A549 (cell line): ENCODE measurements at regions not wholly inside any gene's neighbourhood (a gene's known extent, or its start where the extent isn't known, plus 50 kb on each side); places are given as distances from the start of the nearest gene placed in this dataset.

ENCODE experiments used
- ATAC-seq, 2 experiments: fragments of 200-7000 bp in 1 of 2; fragments of >200 bp in 1 of 2; cut with Nextera tagmentation in 1 of 2; cut with Tn5 transposase in 1 of 2; 3 replicates each; pipeline versions ENCODE4 v1.8.0 to v1.9.1; 2018 to 2020; ENCODE audit warnings: mild to moderate bottlenecking in 1 of 2, moderate library complexity in 1 of 2
- CTCF ChIA-PET: fragments of 300-600 bp; sonication (Branson Sonifier 250); formaldehyde crosslinking; extraction: SDS; loops from one replicate; lab custom pipeline; 2021; ENCODE audit warnings: antibody characterized with exemption, inconsistent platforms; lab: Yijun Ruan, JAX
- POLR2A ChIA-PET: fragments of 350-600 bp; formaldehyde crosslinking; extraction: SDS; loops from one replicate; lab custom pipeline; 2021; ENCODE audit warnings: antibody characterized with exemption, inconsistent platforms; lab: Yijun Ruan, JAX
- DNase-seq, 2 experiments: peaks; one replicate each; pipeline versions ENCODE4 v3.0.0 to v3.0.0-alpha.2; 2011 to 2016; ENCODE audit warnings: low read depth in 1 of 2, low spot score in 1 of 2
- FAIRE-seq: peaks from 2 replicates; lab custom pipeline; 2011; peaks lifted over from hg19 to GRCh38; lab: Jason Lieb, UNC
- H3K27ac ChIP-seq, 2 experiments: fragments of >200 bp; sonication (Bioruptor Twin); formaldehyde crosslinking; 3 replicates each; pipeline ENCODE4 v1.5.1; 2016 to 2017
- H3K4me1 ChIP-seq: fragments of >200 bp; sonication (Bioruptor Twin); formaldehyde crosslinking; 3 replicates; pipeline ENCODE4 v1.6.1; 2016
- H3K4me2 ChIP-seq: fragments of >200 bp; sonication (Bioruptor Twin); formaldehyde crosslinking; 3 replicates; pipeline ENCODE4 v1.6.1; 2016
- H3K4me3 ChIP-seq: fragments of >200 bp; sonication (Bioruptor Twin); formaldehyde crosslinking; 3 replicates; pipeline ENCODE4 v1.5.1; 2016
- H3K9me3 ChIP-seq: fragments of >200 bp; sonication (Bioruptor Twin); formaldehyde crosslinking; 3 replicates; pipeline ENCODE4 v1.6.1; 2016
- ATOH8 ChIP-seq: fragments of 250-450 bp; sonication (Bioruptor Pico); IDR thresholded peaks from 2 replicates; pipeline ENCODE4 v1.5.0; 2020; ENCODE audit warnings: low read depth, mild to moderate bottlenecking, moderate library complexity
- BHLHE40 ChIP-seq: IDR thresholded peaks from 2 replicates; pipeline ENCODE4 v1.6.1; 2012; ENCODE audit warnings: low read depth, low read length, inconsistent platforms
- CBX2 ChIP-seq: fragments of 200-600 bp; sonication (generic); IDR thresholded peaks from 2 replicates; pipeline ENCODE4 v1.6.1; 2016; ENCODE audit warnings: low read depth, mild to moderate bottlenecking, borderline replicate concordance
- CHD4 ChIP-seq: fragments of 200-600 bp; sonication (generic); IDR thresholded peaks from 2 replicates; pipeline ENCODE4 v1.6.1; 2016; ENCODE audit warnings: antibody characterized with exemption, mild to moderate bottlenecking, borderline replicate concordance
- CTCF ChIP-seq: fragments of >200 bp; sonication (Bioruptor Twin); formaldehyde crosslinking; IDR thresholded peaks from 3 replicates; pipeline ENCODE4 v1.5.1; 2016
- E2F6 ChIP-seq: IDR thresholded peaks from 2 replicates; pipeline ENCODE4 v1.6.1; 2012; ENCODE audit warnings: low read depth, borderline replicate concordance
- EHF ChIP-seq: fragments of 250-450 bp; sonication (Bioruptor Pico); IDR thresholded peaks from 2 replicates; pipeline ENCODE4 v1.5.0; 2020; ENCODE audit warnings: mild to moderate bottlenecking
- EP300 ChIP-seq, 2 experiments: fragments of >200 bp; sonication (Bioruptor Twin); formaldehyde crosslinking; IDR thresholded peaks; 2 replicates in 1 of 2; 3 replicates in 1 of 2; pipeline ENCODE4 v1.6.1; 2016 to 2017
- FOSL2 ChIP-seq, 2 experiments: fragments of 450-650 bp in 1 of 2; fragments of >200 bp in 1 of 2; sonication (Bioruptor Twin) in 1 of 2; formaldehyde crosslinking; IDR thresholded peaks; 2 replicates each; pipeline versions ENCODE4 v1.5.0 to v1.6.1; 2016 to 2020; ENCODE audit warnings: mild to moderate bottlenecking in 1 of 2, moderate library complexity in 1 of 2
- GATA3 ChIP-seq: IDR thresholded peaks from 2 replicates; pipeline ENCODE4 v1.6.1; 2012; ENCODE audit warnings: borderline replicate concordance
- HDAC2 ChIP-seq: fragments of 200-600 bp; sonication (generic); IDR thresholded peaks from 2 replicates; pipeline ENCODE4 v1.6.1; 2016
- HEYL ChIP-seq: fragments of 250-450 bp; sonication (Bioruptor Pico); IDR thresholded peaks from 2 replicates; pipeline ENCODE4 v1.8.0; 2021; ENCODE audit warnings: mild to moderate bottlenecking, moderate library complexity
- HOXB13 ChIP-seq: fragments of 250-450 bp; sonication (Bioruptor Pico); IDR thresholded peaks from 2 replicates; pipeline ENCODE4 v1.5.0; 2020; ENCODE audit warnings: low read depth, mild to moderate bottlenecking, moderate library complexity
- HOXB5 ChIP-seq: fragments of 250-450 bp; sonication (Bioruptor Pico); IDR thresholded peaks from 2 replicates; pipeline ENCODE4 v1.5.0; 2020; ENCODE audit warnings: mild to moderate bottlenecking, moderate library complexity
- KDM1A ChIP-seq: fragments of 200-600 bp; sonication (generic); IDR thresholded peaks from 2 replicates; pipeline ENCODE4 v1.6.1; 2016; ENCODE audit warnings: low read depth, mild to moderate bottlenecking
- KDM5A ChIP-seq: fragments of 200-600 bp; sonication (generic); IDR thresholded peaks from 2 replicates; pipeline ENCODE4 v1.6.1; 2016; ENCODE audit warnings: antibody characterized with exemption, mild to moderate bottlenecking
- MAFK ChIP-seq: fragments of 450-650 bp; IDR thresholded peaks from 2 replicates; pipeline ENCODE4 v1.6.1; 2014; ENCODE audit not compliant: partially characterized antibody
- NPAS2 ChIP-seq: fragments of 250-450 bp; sonication (Bioruptor Pico); IDR thresholded peaks from 2 replicates; pipeline ENCODE4 v1.8.0; 2022; ENCODE audit warnings: mild to moderate bottlenecking, moderate library complexity, borderline replicate concordance
- NR3C1 ChIP-seq: fragments of >200 bp; sonication (Bioruptor Twin); formaldehyde crosslinking; IDR thresholded peaks from 3 replicates; pipeline ENCODE4 v1.6.1; 2017
- RARB ChIP-seq: fragments of 250-450 bp; sonication (Bioruptor Pico); IDR thresholded peaks from 2 replicates; pipeline ENCODE4 v1.8.0; 2021; ENCODE audit warnings: mild to moderate bottlenecking, moderate library complexity
- REST ChIP-seq: fragments of 200-600 bp; sonication (generic); IDR thresholded peaks from 2 replicates; pipeline ENCODE4 v1.6.1; 2016; ENCODE audit warnings: antibody characterized with exemption, mild to moderate bottlenecking, moderate library complexity
- RFX5 ChIP-seq: fragments of 450-650 bp; IDR thresholded peaks from 2 replicates; pipeline ENCODE4 v1.7.1; 2014; ENCODE audit warnings: antibody characterized with exemption, mild to moderate bottlenecking, moderate library complexity
- RNF2 ChIP-seq: fragments of 200-600 bp; sonication (generic); IDR thresholded peaks from 2 replicates; pipeline ENCODE4 v1.6.1; 2016; ENCODE audit warnings: low read depth, mild to moderate bottlenecking, antibody characterized with exemption, moderate library complexity, borderline replicate concordance
- SMC3 ChIP-seq: fragments of >200 bp; sonication (Bioruptor Twin); formaldehyde crosslinking; IDR thresholded peaks from 3 replicates; pipeline ENCODE4 v1.6.1; 2018; ENCODE audit warnings: inconsistent platforms
- TP53 ChIP-seq: fragments of 250-450 bp; sonication (Bioruptor Pico); IDR thresholded peaks from 2 replicates; pipeline ENCODE4 v1.5.0; 2021; ENCODE audit warnings: mild to moderate bottlenecking, moderate library complexity
- WGBS: methylation state at CpG from one replicate; pipeline ENCODE4 v1.1.6; 2017; ENCODE audit errors: missing lambda C conversion rate; 5-methylcytosine and 5-hydroxymethylcytosine counted together

GRCh38 chr22:49094151-49094550 is 733.5 kb downstream of the BRD1 start:
- Histone ChIP-seq H3K27ac (no peak overlapping the region), H3K4me3 (no peak overlapping the region), H3K9me3 (no peaks in the 10 kb centered on the region), H3K4me1 (peaks cover under 1% of the 10 kb centered on the region; the same call in 1 of the 3 replicates), H3K4me2 (no peak overlapping the region)
- FAIRE-seq (no peak), DNase-seq (no peak), ATAC-seq (no peak)
- ChIA-PET CTCF (no interaction called here), POLR2A (no interaction called here)
- TF ChIP-seq NR3C1 (no peak), HEYL (CRISPR knock-in tag) (no peak), RFX5 (no peak), RNF2 (no peak), KDM1A (no peak), CHD4 (no peak), MAFK (no peak), REST (no peak), EHF (CRISPR knock-in tag) (no peak), HOXB5 (CRISPR knock-in tag) (no peak), HOXB13 (CRISPR knock-in tag) (no peak), GATA3 (no peak), BHLHE40 (no peak), RARB (no peak), CTCF (no peak), SMC3 (no peak)
- 62% methylated on average over 7 of the region's 7 CpGs for WGBS

GRCh38 chr22:49093192-49093880 is 734.3 kb downstream of the BRD1 start:
- Histone ChIP-seq H3K4me1 (no peaks in the 10 kb centered on the region), H3K27ac (no peak overlapping the region), H3K4me3 (no peak overlapping the region), H3K9me3 (no peaks in the 10 kb centered on the region), H3K4me2 (no peak overlapping the region)
- DNase-seq (no peak), ATAC-seq (no peak), FAIRE-seq (no peak)
- WGBS = 77% methylated on average over 15 of the region's 23 CpGs
- ChIA-PET CTCF (no interaction called here), POLR2A (no interaction called here)
- TF ChIP-seq GATA3 (no peak), EP300 (IDR thresholded peaks at IDR 0.05) (no peak), E2F6 (no peak), REST (no peak), CBX2 (no peak), ATOH8 (no peak), HDAC2 (no peak), FOSL2 (IDR thresholded peaks at IDR 0.05) (no peak), FOSL2 (CRISPR knock-in tag; IDR thresholded peaks at IDR 0.05) (no peak), TP53 (CRISPR knock-in tag) (no peak), NR3C1 (no peak), SMC3 (no peak), KDM5A (no peak), NPAS2 (CRISPR knock-in tag) (no peak)
